ENCODE measurements at regions not wholly inside any gene's neighbourhood (a gene's known extent, or its start where the extent isn't known, plus 50 kb on each side); places are given as distances from the start of the nearest gene placed in this dataset.

DNA sequence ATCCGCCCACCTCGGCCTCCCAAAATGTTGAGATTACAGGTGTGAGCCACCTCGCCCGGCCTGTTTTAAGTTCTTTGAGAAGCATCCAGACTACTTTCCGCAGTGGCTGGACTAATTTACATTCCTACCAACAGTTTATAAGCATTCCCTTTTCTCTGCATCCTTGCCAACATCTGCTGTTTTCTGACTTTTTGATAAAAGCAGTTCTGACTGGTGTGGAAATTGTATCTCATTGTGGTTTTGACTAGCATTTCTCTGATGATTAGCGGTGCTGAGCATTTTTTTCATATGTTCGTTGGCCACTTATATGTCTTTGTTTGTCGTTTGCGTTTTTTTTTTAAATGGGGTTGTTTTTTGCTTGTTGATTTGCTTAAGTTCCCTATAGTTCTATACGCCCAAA lies 208.4 kb upstream of the DPPA4 start:
- TF ChIP-seq, protein P1, sequence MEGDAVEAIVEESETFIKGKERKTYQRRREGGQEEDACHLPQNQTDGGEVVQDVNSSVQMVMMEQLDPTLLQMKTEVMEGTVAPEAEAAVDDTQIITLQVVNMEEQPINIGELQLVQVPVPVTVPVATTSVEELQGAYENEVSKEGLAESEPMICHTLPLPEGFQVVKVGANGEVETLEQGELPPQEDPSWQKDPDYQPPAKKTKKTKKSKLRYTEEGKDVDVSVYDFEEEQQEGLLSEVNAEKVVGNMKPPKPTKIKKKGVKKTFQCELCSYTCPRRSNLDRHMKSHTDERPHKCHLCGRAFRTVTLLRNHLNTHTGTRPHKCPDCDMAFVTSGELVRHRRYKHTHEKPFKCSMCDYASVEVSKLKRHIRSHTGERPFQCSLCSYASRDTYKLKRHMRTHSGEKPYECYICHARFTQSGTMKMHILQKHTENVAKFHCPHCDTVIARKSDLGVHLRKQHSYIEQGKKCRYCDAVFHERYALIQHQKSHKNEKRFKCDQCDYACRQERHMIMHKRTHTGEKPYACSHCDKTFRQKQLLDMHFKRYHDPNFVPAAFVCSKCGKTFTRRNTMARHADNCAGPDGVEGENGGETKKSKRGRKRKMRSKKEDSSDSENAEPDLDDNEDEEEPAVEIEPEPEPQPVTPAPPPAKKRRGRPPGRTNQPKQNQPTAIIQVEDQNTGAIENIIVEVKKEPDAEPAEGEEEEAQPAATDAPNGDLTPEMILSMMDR (IDR thresholded peaks at IDR 0.05; ENCODE audit: poor library complexity, severe bottlenecking) = no peak
- TF ChIP-seq, protein P2, sequence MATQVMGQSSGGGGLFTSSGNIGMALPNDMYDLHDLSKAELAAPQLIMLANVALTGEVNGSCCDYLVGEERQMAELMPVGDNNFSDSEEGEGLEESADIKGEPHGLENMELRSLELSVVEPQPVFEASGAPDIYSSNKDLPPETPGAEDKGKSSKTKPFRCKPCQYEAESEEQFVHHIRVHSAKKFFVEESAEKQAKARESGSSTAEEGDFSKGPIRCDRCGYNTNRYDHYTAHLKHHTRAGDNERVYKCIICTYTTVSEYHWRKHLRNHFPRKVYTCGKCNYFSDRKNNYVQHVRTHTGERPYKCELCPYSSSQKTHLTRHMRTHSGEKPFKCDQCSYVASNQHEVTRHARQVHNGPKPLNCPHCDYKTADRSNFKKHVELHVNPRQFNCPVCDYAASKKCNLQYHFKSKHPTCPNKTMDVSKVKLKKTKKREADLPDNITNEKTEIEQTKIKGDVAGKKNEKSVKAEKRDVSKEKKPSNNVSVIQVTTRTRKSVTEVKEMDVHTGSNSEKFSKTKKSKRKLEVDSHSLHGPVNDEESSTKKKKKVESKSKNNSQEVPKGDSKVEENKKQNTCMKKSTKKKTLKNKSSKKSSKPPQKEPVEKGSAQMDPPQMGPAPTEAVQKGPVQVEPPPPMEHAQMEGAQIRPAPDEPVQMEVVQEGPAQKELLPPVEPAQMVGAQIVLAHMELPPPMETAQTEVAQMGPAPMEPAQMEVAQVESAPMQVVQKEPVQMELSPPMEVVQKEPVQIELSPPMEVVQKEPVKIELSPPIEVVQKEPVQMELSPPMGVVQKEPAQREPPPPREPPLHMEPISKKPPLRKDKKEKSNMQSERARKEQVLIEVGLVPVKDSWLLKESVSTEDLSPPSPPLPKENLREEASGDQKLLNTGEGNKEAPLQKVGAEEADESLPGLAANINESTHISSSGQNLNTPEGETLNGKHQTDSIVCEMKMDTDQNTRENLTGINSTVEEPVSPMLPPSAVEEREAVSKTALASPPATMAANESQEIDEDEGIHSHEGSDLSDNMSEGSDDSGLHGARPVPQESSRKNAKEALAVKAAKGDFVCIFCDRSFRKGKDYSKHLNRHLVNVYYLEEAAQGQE (IDR thresholded peaks at IDR 0.05; ENCODE audit: borderline replicate concordance) = no peak
- no peak for TF ChIP-seq POLR2AphosphoS5 (IDR thresholded peaks at IDR 0.05)
- TF ChIP-seq EP300 (conservative IDR thresholded peaks at IDR 0.05; ENCODE audit: poor library complexity, severe bottlenecking) = no peak
- TF ChIP-seq EZH2 (IDR thresholded peaks at IDR 0.05; ENCODE audit: borderline replicate concordance, insufficient read depth, low read length, poor library complexity, severe bottlenecking) = no peak
- TF ChIP-seq TAF1 (IDR thresholded peaks at IDR 0.05; ENCODE audit: low read depth) = no peak
- TF ChIP-seq RAD21 (conservative IDR thresholded peaks at IDR 0.05) = no peak
- TF ChIP-seq MXI1 (conservative IDR thresholded peaks at IDR 0.05; ENCODE audit: poor library complexity, severe bottlenecking) = no peak
- no peak for TF ChIP-seq SMC3 (conservative IDR thresholded peaks at IDR 0.05; ENCODE audit: poor library complexity)
